IMR-90 (cell line): ENCODE measurements at regions not wholly inside any gene's neighbourhood (a gene's known extent, or its start where the extent isn't known, plus 50 kb on each side); places are given as distances from the start of the nearest gene placed in this dataset.

Experiments
- ATAC-seq: fragments of 200-7000 bp; cut with Tn5 transposase; 2 replicates; pipeline ENCODE4 v1.9.1; 2020; ENCODE audit warnings: low read depth, mild to moderate bottlenecking, moderate library complexity
- BruUV-seq: library from RNA; stranded (reverse); fragments of 400-500 nt; replicated peaks from 2 replicates; lab custom pipeline; 2021; lab: Mats Ljungman, UMichigan
- CTCF ChIA-PET: fragments of 300-600 bp; formaldehyde crosslinking; extraction: SDS; loops from one replicate; lab custom pipeline; 2021; ENCODE audit warnings: antibody characterized with exemption; lab: Yijun Ruan, JAX
- POLR2A ChIA-PET: fragments of 300-600 bp; sonication (Branson Sonifier 250); formaldehyde crosslinking; loops from one replicate; lab custom pipeline; 2022; ENCODE audit warnings: antibody characterized with exemption; ENCODE audit not compliant: unreplicated experiment; lab: Charles Lee
- DNase-seq: peaks from one replicate; pipeline ENCODE4 v3.0.0; 2013
- H2AFZ ChIP-seq: replicated peaks from 2 replicates; pipeline ENCODE3; 2013; ENCODE audit warnings: low read length, mild to moderate bottlenecking; ENCODE audit not compliant: poor library complexity
- H2AK5ac ChIP-seq: 2 replicates; pipeline ENCODE4 v1.6.1; 2013; ENCODE audit warnings: low read depth, low read length, inconsistent platforms
- H2AK9ac ChIP-seq: replicated peaks from 2 replicates; pipeline ENCODE3; 2013; ENCODE audit warnings: mild to moderate bottlenecking, low read depth, low read length, moderate library complexity; ENCODE audit not compliant: poor library complexity
- H2BK120ac ChIP-seq: 2 replicates; pipeline ENCODE4 v1.6.1; 2013; ENCODE audit warnings: low read depth, low read length, inconsistent platforms
- H2BK15ac ChIP-seq: 3 replicates; pipeline ENCODE4 v1.6.1; 2013; ENCODE audit warnings: low read depth, low read length, inconsistent platforms
- H2BK20ac ChIP-seq: 2 replicates; pipeline ENCODE4 v1.6.1; 2013; ENCODE audit warnings: low read depth, mild to moderate bottlenecking, inconsistent platforms, low read length, moderate library complexity
- H2BK5ac ChIP-seq: 2 replicates; pipeline ENCODE4 v1.6.1; 2013; ENCODE audit warnings: mild to moderate bottlenecking, low read depth, low read length, inconsistent platforms; ENCODE audit not compliant: poor library complexity, severe bottlenecking
- H3K14ac ChIP-seq: replicated peaks from 2 replicates; pipeline ENCODE4 v1.6.1; 2013; ENCODE audit warnings: low read depth, low read length, inconsistent platforms
- H3K18ac ChIP-seq: 2 replicates; pipeline ENCODE4 v1.6.1; 2013; ENCODE audit warnings: low read depth, low read length, control low read depth
- H3K23ac ChIP-seq: 2 replicates; pipeline ENCODE4 v1.6.1; 2013; ENCODE audit warnings: low read depth, low read length, inconsistent platforms
- H3K27ac ChIP-seq: 2 replicates; pipeline ENCODE4 v1.5.1; 2013; ENCODE audit warnings: mild to moderate bottlenecking, control low read depth, low read length; ENCODE audit not compliant: insufficient read depth
- H3K27me3 ChIP-seq: 2 replicates; pipeline ENCODE4 v1.6.1; 2013; ENCODE audit warnings: low read length; ENCODE audit not compliant: control insufficient read depth, insufficient read depth
- H3K36me3 ChIP-seq: 2 replicates; pipeline ENCODE4 v1.6.1; 2013; ENCODE audit warnings: low read length, mixed read lengths; ENCODE audit not compliant: control insufficient read depth, insufficient read depth
- H3K4ac ChIP-seq: 2 replicates; pipeline ENCODE4 v1.6.1; 2013; ENCODE audit warnings: low read depth, low read length, inconsistent platforms
- H3K4me1 ChIP-seq: 2 replicates; pipeline ENCODE4 v1.6.1; 2013; ENCODE audit warnings: low read length, mixed read lengths; ENCODE audit not compliant: control insufficient read depth, insufficient read depth
- H3K4me2 ChIP-seq: 2 replicates; pipeline ENCODE4 v1.6.1; 2013; ENCODE audit warnings: low read depth, mild to moderate bottlenecking, control low read depth, low read length, moderate library complexity
- H3K4me3 ChIP-seq: 2 replicates; pipeline ENCODE4 v1.5.1; 2013; ENCODE audit warnings: low read depth, mild to moderate bottlenecking, control low read depth, low read length, moderate library complexity; ENCODE audit not compliant: insufficient read depth
- H3K56ac ChIP-seq: 2 replicates; pipeline ENCODE4 v1.6.1; 2013; ENCODE audit warnings: low read length, inconsistent platforms; ENCODE audit not compliant: insufficient read depth; ENCODE audit errors: extremely low read depth
- H3K79me1 ChIP-seq, 2 experiments: 2 replicates each; pipeline ENCODE4 v1.6.1; 2013; ENCODE audit warnings: low read length in 2 of 2, inconsistent platforms in 1 of 2, low read depth in 1 of 2
- H3K9ac ChIP-seq: 2 replicates; pipeline ENCODE4 v1.6.1; 2013; ENCODE audit warnings: low read depth, low read length, control low read depth
- H3K9me1 ChIP-seq: 2 replicates; pipeline ENCODE4 v1.6.1; 2013; ENCODE audit warnings: low read length, inconsistent platforms; ENCODE audit not compliant: insufficient read depth
- H3K9me3 ChIP-seq: 2 replicates; pipeline ENCODE4 v1.6.1; 2013; ENCODE audit warnings: low read length; ENCODE audit not compliant: control insufficient read depth, insufficient read depth
- H4K20me1 ChIP-seq: 2 replicates; pipeline ENCODE4 v1.6.1; 2013; ENCODE audit warnings: low read length, inconsistent platforms; ENCODE audit not compliant: insufficient read depth
- H4K5ac ChIP-seq: 2 replicates; pipeline ENCODE4 v1.6.1; 2013; ENCODE audit warnings: mild to moderate bottlenecking, low read depth, low read length, control low read depth
- H4K8ac ChIP-seq, 2 experiments: 2 replicates each; pipeline ENCODE4 v1.6.1; 2013; ENCODE audit warnings: low read depth in 2 of 2, low read length in 2 of 2, control low read depth in 1 of 2, inconsistent platforms in 1 of 2
- H4K91ac ChIP-seq: 2 replicates; pipeline ENCODE4 v1.6.1; 2013; ENCODE audit warnings: low read depth, low read length, inconsistent platforms; ENCODE audit not compliant: insufficient read depth
- CEBPB ChIP-seq: IDR thresholded peaks from 2 replicates; pipeline ENCODE4 v1.6.1; 2012; ENCODE audit warnings: low read depth, low read length, improper control_type of control experiment
- CHD1 ChIP-seq: IDR thresholded peaks from 2 replicates; pipeline ENCODE4 v1.6.1; 2012; ENCODE audit warnings: low read depth, low read length, improper control_type of control experiment
- ELK1 ChIP-seq: fragments of 150-350 bp; IDR thresholded peaks from 2 replicates; pipeline ENCODE4 v1.6.1; 2016; ENCODE audit warnings: low read depth, mild to moderate bottlenecking, low read length, moderate library complexity, borderline replicate concordance
- FOS ChIP-seq: fragments of 150-350 bp; IDR thresholded peaks from 2 replicates; pipeline ENCODE4 v1.6.1; 2016; ENCODE audit warnings: low read depth, low read length
- MAFK ChIP-seq: IDR thresholded peaks from 2 replicates; pipeline ENCODE4 v1.6.1; 2012; ENCODE audit warnings: low read depth, low read length, improper control_type of control experiment
- MAZ ChIP-seq: IDR thresholded peaks from 2 replicates; pipeline ENCODE4 v1.6.1; 2012; ENCODE audit warnings: low read depth, mild to moderate bottlenecking, low read length, improper control_type of control experiment, moderate library complexity, borderline replicate concordance
- MXI1 ChIP-seq: IDR thresholded peaks from 2 replicates; pipeline ENCODE4 v1.6.1; 2012; ENCODE audit warnings: low read depth, mild to moderate bottlenecking, low read length, moderate library complexity, borderline replicate concordance
- NFE2L2 ChIP-seq: fragments of 150-350 bp; IDR thresholded peaks from 2 replicates; pipeline ENCODE4 v1.6.1; 2016; ENCODE audit warnings: low read depth, mild to moderate bottlenecking, low read length
- RAD21 ChIP-seq: IDR thresholded peaks from 2 replicates; pipeline ENCODE4 v1.6.1; 2012; ENCODE audit warnings: low read length, improper control_type of control experiment
- RCOR1 ChIP-seq: IDR thresholded peaks from 2 replicates; pipeline ENCODE4 v1.6.1; 2012; ENCODE audit warnings: mild to moderate bottlenecking, low read length, improper control_type of control experiment; ENCODE audit not compliant: insufficient replicate concordance
- RFX5 ChIP-seq: IDR thresholded peaks from 2 replicates; pipeline ENCODE4 v1.8.0; 2012; ENCODE audit warnings: low read depth, mild to moderate bottlenecking, low read length, moderate library complexity
- SMC3 ChIP-seq: fragments of 150-350 bp; IDR thresholded peaks from 2 replicates; pipeline ENCODE4 v1.6.1; 2016; ENCODE audit warnings: low read depth, mild to moderate bottlenecking, antibody characterized with exemption, low read length, moderate library complexity
- WGBS, 2 experiments: methylation state at CpG; one replicate each; pipeline versions ENCODE4 v1.1.5 to v1.1.7; 2013; ENCODE audit warnings: missing lambda C conversion rate in 2 of 2; ENCODE audit not compliant: insufficient read length in 1 of 2; ENCODE audit errors: extremely low coverage in 2 of 2; 5-methylcytosine and 5-hydroxymethylcytosine counted together
- dilution Hi-C: fragments of 300-500 bp; cut with HindIII; formaldehyde crosslinking; loops from one replicate; pipeline ENCODE4 v1.14.3; 2018; ENCODE audit warnings: low sequenced_read_pairs; ENCODE audit not compliant: unreplicated experiment
- in situ Hi-C: fragments of 300-500 bp; cut with MboI; formaldehyde crosslinking; loops from 3 replicates; pipeline ENCODE4 v1.14.3; 2019; ENCODE audit warnings: low sequenced_read_pairs, inconsistent platforms, mixed read lengths
- intact Hi-C: fragments of 100-400 bp; cut with micrococcal nuclease; formaldehyde crosslinking; loops from 2 replicates; pipeline ENCODE4 v1.10.0; 2022
- TF ChIP-seq, protein P1 (sequence below): fragments of 150-350 bp; IDR thresholded peaks from 2 replicates; pipeline ENCODE4 v1.6.1; 2017; ENCODE audit warnings: mild to moderate bottlenecking, antibody characterized with exemption, low read length, low read depth

- dilution Hi-C loops: no loop called here
- no peaks in the 10 kb centered on the region for H3K36me3 ChIP-seq
- TF ChIP-seq RFX5: no peak
- no peak for TF ChIP-seq NFE2L2
- no peak for TF ChIP-seq CHD1
- TF ChIP-seq, protein P1, sequence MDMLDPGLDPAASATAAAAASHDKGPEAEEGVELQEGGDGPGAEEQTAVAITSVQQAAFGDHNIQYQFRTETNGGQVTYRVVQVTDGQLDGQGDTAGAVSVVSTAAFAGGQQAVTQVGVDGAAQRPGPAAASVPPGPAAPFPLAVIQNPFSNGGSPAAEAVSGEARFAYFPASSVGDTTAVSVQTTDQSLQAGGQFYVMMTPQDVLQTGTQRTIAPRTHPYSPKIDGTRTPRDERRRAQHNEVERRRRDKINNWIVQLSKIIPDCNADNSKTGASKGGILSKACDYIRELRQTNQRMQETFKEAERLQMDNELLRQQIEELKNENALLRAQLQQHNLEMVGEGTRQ: no peak
- no peak for TF ChIP-seq MXI1
- TF ChIP-seq FOS: no peak
- TF ChIP-seq MAZ: no peak
- no peak for TF ChIP-seq SMC3
- no peak for TF ChIP-seq ELK1
- TF ChIP-seq MAFK: no peak
- TF ChIP-seq CEBPB: no peak
- no peak for TF ChIP-seq RCOR1
- TF ChIP-seq RAD21: no peak
- H2BK15ac ChIP-seq: no peak overlapping the region
- H4K20me1 ChIP-seq: no peaks in the 10 kb centered on the region
- no peak overlapping the region for H4K5ac ChIP-seq
- no CpG with 5 or more reads among the region's 1 CpG for WGBS, 2 experiments
- no peak overlapping the region for H3K4ac ChIP-seq
- no peaks in the 10 kb centered on the region for H3K79me1 ChIP-seq
- ATAC-seq: no peak
- no peak overlapping the region for H3K18ac ChIP-seq
- no peak overlapping the region for H3K14ac ChIP-seq
- ChIA-PET POLR2A (no interaction called here), CTCF (no interaction called here)
- no peak overlapping the region for H3K56ac ChIP-seq
- H3K9me3 ChIP-seq: no peaks in the 10 kb centered on the region
- no peaks in the 10 kb centered on the region for H3K27me3 ChIP-seq
- no peak overlapping the region for H4K8ac ChIP-seq
- H2BK20ac ChIP-seq: no peak overlapping the region
- in situ Hi-C loops: no loop called here
- H3K4me3 ChIP-seq: no peak overlapping the region
- no peak overlapping the region for H2BK120ac ChIP-seq
- intact Hi-C loops: no loop called here
- H2BK5ac ChIP-seq: no peak overlapping the region
- no peak for DNase-seq
- no peak overlapping the region for H2AFZ ChIP-seq
- no TSS peak for BruUV-seq
- no peaks in the 10 kb centered on the region for H3K4me1 ChIP-seq
- H3K23ac ChIP-seq: no peak overlapping the region
- H3K9ac ChIP-seq: no peak overlapping the region
- H3K27ac ChIP-seq: no peak overlapping the region
- H2AK5ac ChIP-seq: no peak overlapping the region
- no peak overlapping the region for H2AK9ac ChIP-seq
- H3K4me2 ChIP-seq: no peak overlapping the region
- no peak overlapping the region for H4K91ac ChIP-seq
- H3K9me1 ChIP-seq: no peaks in the 10 kb centered on the region
Measured at GRCh38 chrX:35557916-35558315, 240.2 kb upstream of the MAGEB16 start.
